SHP77 (cell line): ENCODE measurements at regions not wholly inside any gene's neighbourhood (a gene's known extent, or its start where the extent isn't known, plus 50 kb on each side); places are given as distances from the start of the nearest gene placed in this dataset.
"Not testable (repeated sequence)": the region's sequence is repeated elsewhere in the genome, so short reads cannot be mapped to it uniquely, and the experiment has no call there.

ENCODE experiments used
- DNase-seq, 2 experiments: peaks; one replicate each; lab custom pipeline; 2025; lab: John Stamatoyannopoulos, UW

GRCh38 chr10:23543691-23544380 is 105.0 kb downstream of the OTUD1 start:
- no peak for DNase-seq

DNA sequence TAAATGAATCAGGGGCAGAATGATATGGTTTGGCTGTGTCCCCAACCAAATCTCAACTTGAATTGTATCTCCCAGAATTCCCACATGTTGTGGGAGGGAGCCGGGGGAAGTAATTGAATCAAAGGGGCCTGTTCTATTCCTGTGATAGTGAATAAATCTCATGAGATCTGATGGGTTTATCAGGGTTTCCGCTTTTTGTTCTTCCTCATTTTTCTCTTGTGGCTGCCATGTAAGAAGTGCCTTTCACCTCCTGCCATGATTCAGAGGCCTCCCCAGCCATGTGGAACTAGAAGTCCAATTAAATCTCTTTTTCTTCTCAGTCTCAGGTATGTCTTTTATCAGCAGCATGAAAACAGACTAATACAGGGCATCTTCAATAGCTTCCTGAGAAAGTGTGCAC is 107.0 kb downstream of the OTUD1 start:
- not testable (repeated sequence) for DNase-seq

- DNase-seq, result no peak
These were observed 118.0 kb downstream of the OTUD1 start for GRCh38 chr10:23556727-23557440.

DNA sequence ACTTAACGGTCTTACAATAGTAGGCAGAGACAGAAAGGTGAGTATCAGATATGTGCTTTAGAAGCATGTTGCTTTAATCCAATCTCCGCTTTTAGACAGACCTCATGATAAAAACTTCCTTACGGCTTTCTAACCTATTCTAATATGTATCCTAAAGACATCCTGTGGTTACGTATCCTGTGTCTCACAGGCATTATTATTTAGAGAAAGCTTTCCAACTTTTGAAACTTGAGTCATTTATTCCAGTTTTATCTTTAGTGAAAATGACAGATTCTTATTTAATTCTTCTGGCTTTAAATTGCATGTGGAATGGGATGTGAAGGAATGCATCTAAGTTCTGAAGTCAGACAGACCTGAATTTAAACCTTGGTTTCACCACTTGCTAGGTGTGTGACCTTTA is 118.9 kb downstream of the OTUD1 start:
- DNase-seq, result no peak

DNA sequence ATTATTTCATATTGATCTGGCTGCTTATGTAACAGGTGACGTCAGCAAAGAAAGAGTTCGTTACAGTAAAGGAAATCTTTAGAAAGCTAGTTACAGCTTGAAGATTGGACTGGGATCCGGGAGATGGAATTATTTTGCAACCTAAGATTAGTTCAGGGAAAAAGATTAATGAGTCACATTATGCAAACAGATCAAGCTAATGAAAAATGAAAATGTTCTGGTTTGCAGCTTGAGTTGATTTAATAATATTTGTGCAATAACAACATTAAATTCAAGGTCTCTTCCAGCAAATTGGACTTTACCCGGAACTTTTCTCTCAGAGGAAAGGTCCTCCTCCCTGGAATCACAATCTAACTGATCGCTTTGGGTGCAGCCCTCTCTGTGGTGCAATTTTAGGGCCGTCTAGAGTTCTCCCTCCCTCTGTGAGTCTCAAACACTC is 119.5 kb downstream of the OTUD1 start:
- DNase-seq, result no peak

DNA sequence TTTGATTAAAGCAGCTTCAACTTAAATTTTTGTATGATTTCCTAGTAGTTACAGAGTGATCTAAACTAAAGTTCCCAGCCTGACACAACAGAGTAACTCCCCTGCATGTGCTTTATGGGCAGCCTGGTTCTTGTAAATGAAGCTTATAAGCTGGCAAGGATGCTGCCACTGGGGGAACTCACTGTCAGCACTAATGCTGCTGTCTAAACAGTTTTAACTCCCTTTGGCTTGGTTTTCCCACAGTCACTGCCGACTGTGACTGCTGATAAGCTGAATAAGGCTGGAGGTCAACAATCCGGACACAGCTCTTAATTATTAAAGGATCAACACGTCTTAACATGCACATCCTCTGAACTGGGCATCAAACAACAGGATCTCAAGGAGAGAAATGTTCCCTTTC is 130.1 kb downstream of the OTUD1 start:
- DNase-seq, result no peak

DNA sequence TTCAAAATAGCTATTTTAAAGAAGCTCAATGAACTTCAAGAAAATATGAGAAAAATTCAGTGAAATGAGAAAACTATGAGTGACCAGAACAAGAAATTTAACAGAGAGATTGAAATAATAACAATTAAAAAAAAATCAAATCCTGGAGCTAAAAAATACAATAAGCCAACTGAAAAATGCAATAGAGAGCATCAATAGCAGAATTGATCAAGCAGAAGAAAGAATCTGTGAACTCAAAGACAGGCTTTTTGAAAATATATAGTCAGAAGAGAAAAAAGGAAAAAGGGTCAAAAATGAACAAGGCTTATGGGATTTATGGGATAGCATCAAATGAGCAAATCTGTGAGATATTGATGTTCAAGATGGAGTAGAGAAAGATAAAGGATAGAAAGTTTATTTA is 133.0 kb downstream of the OTUD1 start:
- no peak for DNase-seq

DNA sequence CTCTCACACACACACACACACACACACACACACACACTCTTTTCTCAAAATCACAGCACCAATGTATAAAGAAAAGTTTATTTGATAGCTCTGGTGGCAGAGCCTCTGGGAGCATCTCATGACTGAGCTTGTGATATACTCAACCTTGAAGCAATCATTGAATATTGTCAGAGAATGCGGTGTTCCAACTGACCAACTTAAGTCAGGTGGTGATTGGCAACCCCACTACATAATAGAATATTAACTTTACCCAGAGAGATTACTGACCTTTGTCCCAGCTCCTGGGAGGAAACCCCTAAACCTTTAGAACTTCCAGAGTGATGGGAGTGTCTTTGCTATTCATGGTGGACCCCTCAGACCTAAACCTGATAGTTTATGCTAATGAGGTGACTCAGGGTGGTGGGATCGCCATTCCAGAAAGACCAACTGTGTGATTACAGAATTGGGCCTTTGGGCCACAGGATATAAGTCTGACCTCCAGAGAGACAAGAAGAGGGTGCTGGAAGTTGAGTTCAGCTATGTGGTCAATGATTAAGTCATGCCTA is 143.1 kb downstream of the OTUD1 start:
- no peak for DNase-seq

GRCh38 chr10:23584396-23584795 is 145.5 kb downstream of the OTUD1 start:
- DNase-seq, result no peak

DNA sequence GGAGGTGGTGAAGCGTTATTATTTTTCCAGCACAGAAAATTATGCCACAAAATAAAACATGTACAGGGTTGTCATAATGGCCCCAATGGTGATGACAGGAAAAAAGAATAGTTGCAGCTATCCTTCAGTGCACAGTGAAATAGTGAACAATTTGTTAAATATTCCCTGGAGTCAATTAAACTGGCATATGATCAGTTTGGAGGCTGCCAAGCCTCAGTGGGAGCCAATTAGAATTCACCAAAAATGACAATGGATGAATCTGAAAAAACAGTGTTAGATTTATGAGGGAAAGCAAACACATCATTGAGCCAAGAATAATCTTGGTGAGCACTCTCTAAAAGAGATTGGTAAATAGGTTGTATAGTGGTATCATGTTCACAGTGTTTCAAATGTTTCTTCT is 146.3 kb downstream of the OTUD1 start:
- peak in 1 of 2 experiments; percentile 14 for DNase-seq

- DNase-seq, result no peak
These were observed 146.8 kb downstream of the OTUD1 start for GRCh38 chr10:23585666-23586065.

DNA sequence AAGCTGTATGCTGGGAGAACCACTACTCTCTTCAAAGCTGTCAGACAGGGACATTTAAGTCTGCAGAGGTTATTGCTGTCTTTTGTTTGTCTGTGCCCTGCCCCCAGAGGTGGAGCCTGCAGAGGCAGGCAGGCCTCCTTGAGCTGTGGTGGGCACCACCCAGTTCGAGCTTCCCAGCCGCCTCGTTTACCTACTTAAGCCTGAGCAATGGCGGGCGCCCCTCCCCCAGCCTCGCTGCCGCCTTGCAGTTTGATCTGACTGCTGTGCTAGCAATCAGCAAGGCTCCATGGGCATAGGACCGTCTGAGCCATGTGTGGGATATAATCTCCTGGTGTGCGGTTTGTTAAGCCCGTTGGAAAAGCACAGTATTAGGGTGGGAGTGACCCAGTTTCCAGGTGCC is 156.4 kb downstream of the OTUD1 start:
- not testable (repeated sequence) for DNase-seq

DNA sequence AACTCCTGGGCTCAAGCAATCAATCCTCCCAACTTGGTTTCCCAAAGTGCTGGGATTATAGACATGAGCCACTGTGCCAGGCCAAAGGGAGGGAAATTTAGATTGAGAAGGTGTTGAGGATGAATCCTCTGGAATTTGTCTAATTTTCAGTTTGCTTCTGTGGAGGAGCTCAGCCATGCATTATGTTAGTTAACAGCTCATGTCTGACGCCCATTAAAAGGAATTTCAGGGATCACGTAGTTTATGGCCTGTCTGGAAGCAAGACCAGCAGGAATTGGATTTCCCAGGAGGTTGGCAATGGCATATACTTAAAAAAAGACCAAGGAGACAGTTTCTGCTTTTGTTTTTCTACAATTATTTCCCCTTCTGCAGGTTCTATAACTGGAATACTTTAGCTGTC is 165.7 kb downstream of the OTUD1 start:
- DNase-seq, result no peak

- no peak for DNase-seq
These were observed 167.6 kb downstream of the OTUD1 start for GRCh38 chr10:23606456-23606855.

DNA sequence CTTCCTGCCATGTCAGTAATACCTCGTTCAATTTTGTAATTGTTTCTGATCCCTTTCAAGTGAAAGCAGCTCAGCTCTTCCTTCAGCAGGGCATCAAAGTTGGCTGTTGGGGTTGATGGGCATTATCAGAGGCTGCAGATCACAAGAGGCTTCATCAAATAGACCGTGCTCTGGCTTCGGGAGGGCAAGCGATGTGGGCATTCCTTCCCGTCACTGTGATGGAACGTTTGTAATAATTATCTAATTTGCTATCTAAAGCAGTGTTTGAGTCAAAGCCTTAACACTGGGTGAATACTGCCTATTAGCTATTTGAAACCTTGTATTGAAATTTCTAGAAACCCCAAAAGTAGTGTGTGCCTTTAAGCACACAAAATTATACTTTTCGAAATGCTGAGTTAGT is 170.1 kb downstream of the OTUD1 start:
- no peak for DNase-seq

DNA sequence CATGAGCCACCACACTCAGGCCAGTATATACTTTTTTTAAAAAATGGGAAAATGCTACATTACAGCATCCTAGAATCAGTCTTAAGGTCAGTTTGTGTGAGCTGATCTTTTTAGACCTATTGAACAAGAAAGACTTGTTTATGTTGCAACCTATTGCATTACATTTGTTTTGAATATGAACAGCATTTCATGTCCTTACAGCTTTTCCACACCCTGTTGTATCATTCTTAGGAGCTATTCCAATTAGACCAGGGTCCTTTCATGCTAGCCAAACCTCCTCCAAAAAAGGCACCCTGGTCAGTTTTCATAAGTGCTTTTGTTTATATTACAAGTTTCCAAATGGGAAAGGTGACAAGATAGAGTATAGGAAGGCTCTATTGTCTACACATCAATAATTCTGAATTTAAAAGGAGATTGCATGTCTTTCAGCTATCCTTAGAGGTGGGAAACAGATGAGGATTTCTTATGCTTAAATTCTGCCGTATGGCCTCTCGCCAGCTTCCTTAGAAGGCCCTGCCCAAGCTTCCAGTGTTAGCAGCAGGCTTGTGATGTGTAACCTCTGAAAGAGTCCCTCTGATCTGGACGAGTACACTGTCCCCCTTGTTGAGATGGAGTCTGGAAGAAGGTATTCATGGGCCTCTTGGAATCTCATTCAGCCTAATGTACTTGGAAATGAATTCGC is 171.9 kb downstream of the OTUD1 start:
- no peak for DNase-seq

DNA sequence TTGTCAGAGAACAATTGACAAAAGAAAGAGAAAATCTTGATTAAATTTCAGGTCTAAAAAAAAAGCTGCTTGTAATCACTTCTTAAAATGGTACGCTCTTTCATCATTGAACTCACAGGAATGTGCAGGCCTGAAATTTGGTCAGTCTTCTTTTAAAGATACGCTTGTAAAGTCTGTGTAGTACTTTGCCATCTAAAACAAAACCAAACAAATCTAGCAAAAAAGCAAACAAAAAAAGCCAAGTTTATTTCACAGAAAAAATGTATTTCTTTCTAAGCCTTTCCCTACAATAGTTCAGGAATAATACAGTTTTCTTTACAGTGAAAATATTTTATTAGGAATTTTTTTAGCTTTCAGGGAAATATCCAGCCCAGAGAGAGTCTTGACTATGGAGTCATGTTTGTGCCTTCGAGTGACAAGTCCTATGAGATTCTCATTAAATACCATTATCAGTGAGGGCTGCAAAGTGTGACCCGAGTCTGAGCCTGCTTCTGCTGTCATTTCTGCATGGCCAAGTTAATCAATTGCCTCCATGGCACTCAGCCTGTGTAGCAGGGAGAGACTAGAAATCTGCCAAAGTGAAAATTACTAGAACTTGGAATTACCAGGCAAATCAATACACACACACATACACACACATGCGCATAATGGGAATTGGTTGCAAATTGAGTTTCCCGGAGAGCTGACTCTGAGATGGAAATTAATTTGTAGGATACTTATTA is 172.6 kb downstream of the OTUD1 start:
- no peak for DNase-seq

DNA sequence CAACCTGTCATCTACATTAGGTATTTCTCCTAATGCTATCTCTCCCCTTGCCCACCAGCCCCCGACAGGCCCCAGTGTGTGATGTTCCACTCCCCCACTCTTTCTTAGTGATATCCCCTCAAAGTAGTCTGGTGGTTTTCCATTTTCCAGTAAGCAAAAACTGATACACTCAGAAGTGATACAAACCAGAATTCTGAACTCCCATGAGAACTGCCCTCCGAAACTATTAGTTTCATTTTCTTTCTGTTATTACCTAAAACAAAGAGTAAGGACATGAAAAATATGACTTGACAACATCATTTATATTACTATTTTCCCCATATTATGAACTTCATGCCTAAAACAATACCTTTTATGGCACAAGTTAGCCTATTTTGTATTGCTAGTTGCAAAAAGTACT is 175.0 kb downstream of the OTUD1 start:
- no peak for DNase-seq

GRCh38 chr10:23614483-23614882 is 175.6 kb downstream of the OTUD1 start:
- DNase-seq, result no peak

- no peak for DNase-seq
These were observed 191.5 kb downstream of the OTUD1 start for GRCh38 chr10:23630376-23630775.

DNA sequence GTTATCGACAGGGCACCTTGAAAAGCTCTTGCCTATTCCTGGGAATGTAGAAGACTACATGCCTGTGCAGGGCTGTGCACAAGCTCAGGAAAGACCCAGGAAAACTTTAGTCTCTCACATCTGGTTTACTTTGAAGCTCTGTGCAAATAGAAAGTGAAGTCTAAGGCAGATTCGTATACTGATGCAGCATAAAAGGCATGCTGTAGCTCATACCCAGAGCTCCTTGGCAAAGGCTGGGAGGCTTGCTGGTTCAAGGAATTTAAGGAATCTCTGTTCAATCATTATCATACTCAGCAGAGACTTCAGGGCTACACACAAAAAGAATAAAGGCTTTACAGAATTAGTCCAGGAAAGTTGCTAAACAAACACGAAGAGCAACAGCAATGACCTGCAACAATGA is 192.0 kb downstream of the OTUD1 start:
- DNase-seq, result no peak

DNA sequence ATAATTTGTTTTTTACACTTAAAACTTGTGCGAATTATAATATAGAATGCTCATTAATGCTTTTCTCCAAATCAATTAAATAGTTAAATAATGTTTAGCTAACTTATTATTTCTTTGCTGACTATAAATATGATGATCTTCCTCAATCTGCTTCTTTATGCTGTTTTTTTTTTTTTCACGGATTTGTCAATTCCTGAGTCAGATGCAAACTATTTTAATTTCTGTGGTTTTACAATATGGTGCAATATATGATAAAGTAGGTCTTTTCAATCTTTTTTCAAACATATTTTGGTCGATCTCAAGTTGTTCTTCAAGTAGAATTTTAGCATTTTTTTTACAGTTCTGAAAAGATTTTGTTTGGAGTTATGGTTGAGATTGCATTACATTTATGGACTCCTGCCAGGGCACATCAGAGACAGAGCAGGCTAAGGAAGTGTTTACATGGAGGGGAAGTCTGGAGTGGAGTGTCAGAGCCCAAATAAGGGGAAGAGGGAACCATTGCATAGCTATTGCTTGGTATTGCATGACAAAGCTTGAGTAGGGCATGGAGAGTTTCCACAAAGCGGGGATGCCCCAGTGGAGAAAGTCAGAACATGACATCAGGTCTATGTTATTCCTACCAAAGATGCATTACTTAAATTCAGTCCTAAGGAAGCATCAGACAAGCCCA is 204.4 kb downstream of the OTUD1 start:
- no peak for DNase-seq
